ENCODE measurements at regions not wholly inside any gene's neighbourhood (a gene's known extent, or its start where the extent isn't known, plus 50 kb on each side); places are given as distances from the start of the nearest gene placed in this dataset.

DNA sequence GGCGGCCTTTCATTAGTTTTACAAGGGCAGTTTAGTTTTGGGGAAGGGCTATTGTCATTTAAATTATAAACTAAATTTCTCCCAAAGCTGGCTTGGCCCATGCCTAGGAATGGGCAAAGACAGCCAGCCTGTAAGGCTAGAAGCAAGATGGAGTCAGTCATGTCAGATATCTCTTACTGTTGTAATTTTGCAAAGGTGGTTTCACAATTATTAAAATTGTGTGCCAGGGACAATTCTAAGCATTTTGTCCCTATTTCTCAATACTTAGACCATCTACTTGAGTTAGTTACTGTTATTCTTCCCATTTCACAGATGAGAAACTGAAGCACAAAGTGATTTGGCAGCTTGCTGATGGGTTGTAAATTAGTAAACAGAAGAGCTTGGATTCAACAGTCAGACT is 467.7 kb upstream of the GOT2 start:
- H3K36me3 Mint-ChIP-seq (ENCODE audit: insufficient read depth, unreplicated experiment), result no peaks in the 10 kb centered on the region
- intact Hi-C loops (cut with micrococcal nuclease), result no loop called here
- H3K4me3 Mint-ChIP-seq (ENCODE audit: unreplicated experiment), result no peak overlapping the region
- no peak overlapping the region for H3K27ac Mint-ChIP-seq (ENCODE audit: low read depth, unreplicated experiment)
- ChIA-PET POLR2A (no interaction called here), CTCF (interaction anchor here (0.6 kb wide), 2 partner anchors 9 to 137 kb away, joined by 3 read pairs; no protein-coding TSS in a partner anchor)
- H3K4me1 Mint-ChIP-seq (ENCODE audit: insufficient read depth, unreplicated experiment), result no peaks in the 10 kb centered on the region
- TF ChIP-seq CTCF (IDR thresholded peaks at IDR 0.05; ENCODE audit: unreplicated experiment), result no peak
- no TSS peak for BruUV-seq (replicated peaks)
- no peak for DNase-seq (ENCODE audit: unreplicated experiment)
- no peaks in the 10 kb centered on the region for H3K27me3 Mint-ChIP-seq (ENCODE audit: insufficient read depth, unreplicated experiment)
- no peaks in the 10 kb centered on the region for H3K9me3 Mint-ChIP-seq (ENCODE audit: unreplicated experiment)

GRCh38 chr16:59201160-59201559 is 467.0 kb upstream of the GOT2 start:
- Mint-ChIP-seq H3K27ac (ENCODE audit: low read depth, unreplicated experiment) (no peak overlapping the region), H3K9me3 (ENCODE audit: unreplicated experiment) (no peaks in the 10 kb centered on the region), H3K36me3 (ENCODE audit: insufficient read depth, unreplicated experiment) (no peaks in the 10 kb centered on the region), H3K4me1 (ENCODE audit: insufficient read depth, unreplicated experiment) (no peaks in the 10 kb centered on the region), H3K27me3 (ENCODE audit: insufficient read depth, unreplicated experiment) (no peaks in the 10 kb centered on the region), H3K4me3 (ENCODE audit: unreplicated experiment) (no peak overlapping the region)
- BruUV-seq (replicated peaks), result no TSS peak
- POLR2A ChIA-PET, result no interaction called here
- no peak for DNase-seq (ENCODE audit: unreplicated experiment)
- CTCF ChIA-PET, result no interaction called here
- TF ChIP-seq CTCF (IDR thresholded peaks at IDR 0.05; ENCODE audit: unreplicated experiment), result no peak
- intact Hi-C loops (cut with micrococcal nuclease), result no loop called here

DNA sequence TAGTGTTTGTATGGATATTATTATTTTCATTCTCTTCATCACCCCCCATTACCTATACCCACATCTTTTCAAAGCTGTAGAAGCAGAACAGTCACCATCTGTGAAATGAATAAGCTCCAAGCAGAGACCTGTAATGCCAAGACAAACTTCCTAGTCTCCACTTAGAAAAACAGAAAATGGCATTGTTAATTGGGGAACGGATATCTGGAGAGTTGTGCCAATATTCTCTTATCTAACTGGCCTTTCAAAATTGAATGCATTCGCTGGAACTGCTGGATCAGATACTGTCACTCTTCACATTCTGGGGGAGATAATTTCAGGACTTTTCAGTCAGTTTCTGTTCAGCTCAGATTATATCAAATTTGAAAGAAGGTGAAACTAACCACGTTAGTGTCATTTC is 464.4 kb upstream of the GOT2 start:
- POLR2A ChIA-PET, result no interaction called here
- Mint-ChIP-seq H3K27ac (ENCODE audit: low read depth, unreplicated experiment) (no peak overlapping the region), H3K4me3 (ENCODE audit: unreplicated experiment) (no peak overlapping the region), H3K27me3 (ENCODE audit: insufficient read depth, unreplicated experiment) (no peaks in the 10 kb centered on the region), H3K36me3 (ENCODE audit: insufficient read depth, unreplicated experiment) (no peaks in the 10 kb centered on the region), H3K9me3 (ENCODE audit: unreplicated experiment) (no peaks in the 10 kb centered on the region), H3K4me1 (ENCODE audit: insufficient read depth, unreplicated experiment) (no peaks in the 10 kb centered on the region)
- BruUV-seq (replicated peaks), result no TSS peak
- CTCF ChIA-PET, result interaction anchor here (0.7 kb wide), 1 partner anchor 26 kb away, joined by 3 read pairs; no protein-coding TSS in a partner anchor
- intact Hi-C loops (cut with micrococcal nuclease), result no loop called here
- no peak for TF ChIP-seq CTCF (IDR thresholded peaks at IDR 0.05; ENCODE audit: unreplicated experiment)
- DNase-seq (ENCODE audit: unreplicated experiment), result no peak

DNA sequence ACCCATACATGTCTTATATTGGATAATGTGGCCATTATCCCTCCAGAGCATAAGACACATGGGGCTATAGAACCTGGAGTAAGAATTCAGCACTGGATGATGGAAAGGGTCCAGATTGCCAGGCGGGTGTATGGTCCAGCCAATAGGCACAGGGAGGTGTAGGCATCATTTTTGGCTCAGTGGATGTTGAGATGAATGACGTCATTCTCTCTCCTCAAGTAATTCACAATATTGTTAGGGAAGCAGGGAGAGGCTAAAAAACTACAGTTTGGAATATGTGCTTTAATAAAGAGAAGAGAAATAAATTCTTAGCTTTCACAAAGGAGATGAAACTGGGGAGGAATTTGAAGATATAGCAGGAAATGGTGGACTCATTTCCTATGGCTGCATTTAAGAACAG is 461.1 kb upstream of the GOT2 start:
- ChIA-PET POLR2A (no interaction called here), CTCF (interaction anchor here (0.9 kb wide), 1 partner anchor 351 kb away, joined by 3 read pairs; no protein-coding TSS in a partner anchor)
- Mint-ChIP-seq H3K9me3 (ENCODE audit: unreplicated experiment) (no peaks in the 10 kb centered on the region), H3K36me3 (ENCODE audit: insufficient read depth, unreplicated experiment) (no peaks in the 10 kb centered on the region), H3K4me1 (ENCODE audit: insufficient read depth, unreplicated experiment) (no peaks in the 10 kb centered on the region), H3K27me3 (ENCODE audit: insufficient read depth, unreplicated experiment) (no peaks in the 10 kb centered on the region), H3K27ac (ENCODE audit: low read depth, unreplicated experiment) (no peak overlapping the region), H3K4me3 (ENCODE audit: unreplicated experiment) (no peak overlapping the region)
- TF ChIP-seq CTCF (IDR thresholded peaks at IDR 0.05; ENCODE audit: unreplicated experiment), result no peak
- no TSS peak for BruUV-seq (replicated peaks)
- intact Hi-C loops (cut with micrococcal nuclease), result no loop called here
- no peak for DNase-seq (ENCODE audit: unreplicated experiment)
